GM20000 (cell line): ENCODE measurements at regions not wholly inside any gene's neighbourhood (a gene's known extent, or its start where the extent isn't known, plus 50 kb on each side); places are given as distances from the start of the nearest gene placed in this dataset.

ENCODE experiments used
- DNase-seq: peaks from one replicate; pipeline ENCODE4 v3.0.0; 2012; ENCODE audit warnings: low spot score
- CTCF ChIP-seq: IDR thresholded peaks from 2 replicates; pipeline ENCODE4 v1.5.1; 2012; ENCODE audit warnings: mild to moderate bottlenecking, control low read depth; ENCODE audit errors: extremely low read depth, missing control alignments

GRCh38 chr10:60536529-60537114, 146.9 kb upstream of the ANK3 start:
- DNase-seq, result no peak

DNA sequence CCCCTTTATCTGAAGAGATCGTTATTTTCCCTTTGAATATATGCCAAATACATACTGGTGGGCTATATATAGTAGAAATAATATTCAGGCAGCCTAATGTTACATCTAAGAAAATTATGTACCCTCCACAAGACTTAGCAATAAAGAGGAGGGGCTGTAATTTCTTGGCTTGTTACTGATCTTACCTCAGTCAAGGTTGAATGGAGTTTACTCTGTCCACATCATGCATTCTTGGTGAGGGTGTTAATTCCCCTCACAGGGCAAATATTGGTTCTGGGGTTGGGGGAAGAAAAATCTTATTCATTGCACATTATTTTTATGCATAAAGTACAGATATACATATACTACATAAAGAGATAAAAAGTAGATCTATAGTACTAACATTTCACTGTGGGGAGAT, 145.8 kb upstream of the ANK3 start:
- TF ChIP-seq CTCF, result no peak
- DNase-seq, result no peak

More at GRCh38 chr10:60536529-60537114, 146.9 kb upstream of the ANK3 start:
- no peak for TF ChIP-seq CTCF

DNA sequence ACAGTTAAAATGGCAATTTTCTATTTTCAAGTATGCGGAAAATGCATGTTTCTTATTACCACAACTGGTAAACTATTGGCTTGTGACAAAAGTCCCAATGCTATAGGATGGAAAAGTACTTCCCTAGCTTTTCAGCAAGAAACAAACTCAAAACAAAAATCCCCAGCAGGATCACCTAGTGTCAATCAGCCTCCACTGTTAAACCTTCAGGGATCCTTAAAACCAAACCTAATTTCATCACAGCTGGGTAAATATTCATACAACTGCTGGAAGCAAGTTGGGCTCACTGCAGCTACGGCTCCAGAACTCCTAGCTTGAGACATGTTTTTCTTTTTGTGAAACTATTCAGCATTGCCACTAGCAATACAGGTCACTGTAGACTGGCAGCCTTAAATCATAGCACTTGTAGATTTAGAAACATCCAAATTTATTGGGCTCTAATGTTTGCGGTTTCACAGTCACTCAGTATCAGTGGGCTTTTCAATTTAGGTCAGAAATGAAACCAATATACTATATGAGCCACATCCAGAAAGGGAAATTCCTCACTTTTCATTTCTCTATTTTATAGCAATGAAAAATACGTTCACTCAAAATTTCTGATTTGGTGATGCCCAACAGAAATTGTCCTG, 145.2 kb upstream of the ANK3 start:
- DNase-seq, result no peak
- TF ChIP-seq CTCF, result no peak

- no peak for TF ChIP-seq CTCF
- no peak for DNase-seq
Observed at GRCh38 chr10:60532696-60533468, 143.2 kb upstream of the ANK3 start.

DNA sequence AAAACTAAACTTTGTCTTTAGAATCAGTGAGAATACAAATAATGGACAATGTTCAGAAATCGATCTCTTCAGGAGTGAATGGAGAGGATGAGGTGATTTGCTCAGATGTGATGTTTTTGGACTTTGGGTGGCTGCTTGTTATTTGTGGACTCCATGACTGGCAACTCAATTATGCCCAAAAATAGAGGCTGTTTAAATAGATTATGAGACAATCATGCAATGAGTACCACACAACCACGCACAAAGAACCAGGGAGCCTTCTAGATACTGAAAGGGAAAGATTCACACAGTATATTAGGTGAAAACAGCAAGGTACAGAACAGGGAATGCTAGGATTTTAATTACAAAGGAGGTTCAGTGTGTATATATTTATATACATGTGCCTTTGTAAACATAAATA, 141.3 kb upstream of the ANK3 start:
- TF ChIP-seq CTCF, result no peak
- DNase-seq, result no peak

- no peak for TF ChIP-seq CTCF
- DNase-seq, result no peak
Observed at GRCh38 chr10:60527676-60528075, 138.0 kb upstream of the ANK3 start.
